IMR-90 (cell line): ENCODE measurements at regions not wholly inside any gene's neighbourhood (a gene's known extent, or its start where the extent isn't known, plus 50 kb on each side); places are given as distances from the start of the nearest gene placed in this dataset.

Experiments
- ATAC-seq: fragments of 200-7000 bp; cut with Tn5 transposase; 2 replicates; pipeline ENCODE4 v1.9.1; 2020; ENCODE audit warnings: low read depth, mild to moderate bottlenecking, moderate library complexity
- BruUV-seq: library from RNA; stranded (reverse); fragments of 400-500 nt; replicated peaks from 2 replicates; lab custom pipeline; 2021; lab: Mats Ljungman, UMichigan
- CTCF ChIA-PET: fragments of 300-600 bp; formaldehyde crosslinking; extraction: SDS; loops from one replicate; lab custom pipeline; 2021; ENCODE audit warnings: antibody characterized with exemption; lab: Yijun Ruan, JAX
- POLR2A ChIA-PET: fragments of 300-600 bp; sonication (Branson Sonifier 250); formaldehyde crosslinking; loops from one replicate; lab custom pipeline; 2022; ENCODE audit warnings: antibody characterized with exemption; ENCODE audit not compliant: unreplicated experiment; lab: Charles Lee
- DNase-seq: peaks from one replicate; pipeline ENCODE4 v3.0.0; 2013
- H2AFZ ChIP-seq: replicated peaks from 2 replicates; pipeline ENCODE3; 2013; ENCODE audit warnings: low read length, mild to moderate bottlenecking; ENCODE audit not compliant: poor library complexity
- H2AK5ac ChIP-seq: 2 replicates; pipeline ENCODE4 v1.6.1; 2013; ENCODE audit warnings: low read depth, low read length, inconsistent platforms
- H2AK9ac ChIP-seq: replicated peaks from 2 replicates; pipeline ENCODE3; 2013; ENCODE audit warnings: mild to moderate bottlenecking, low read depth, low read length, moderate library complexity; ENCODE audit not compliant: poor library complexity
- H2BK120ac ChIP-seq: 2 replicates; pipeline ENCODE4 v1.6.1; 2013; ENCODE audit warnings: low read depth, low read length, inconsistent platforms
- H2BK15ac ChIP-seq: 3 replicates; pipeline ENCODE4 v1.6.1; 2013; ENCODE audit warnings: low read depth, low read length, inconsistent platforms
- H2BK20ac ChIP-seq: 2 replicates; pipeline ENCODE4 v1.6.1; 2013; ENCODE audit warnings: low read depth, mild to moderate bottlenecking, inconsistent platforms, low read length, moderate library complexity
- H2BK5ac ChIP-seq: 2 replicates; pipeline ENCODE4 v1.6.1; 2013; ENCODE audit warnings: mild to moderate bottlenecking, low read depth, low read length, inconsistent platforms; ENCODE audit not compliant: poor library complexity, severe bottlenecking
- H3K14ac ChIP-seq: replicated peaks from 2 replicates; pipeline ENCODE4 v1.6.1; 2013; ENCODE audit warnings: low read depth, low read length, inconsistent platforms
- H3K18ac ChIP-seq: 2 replicates; pipeline ENCODE4 v1.6.1; 2013; ENCODE audit warnings: low read depth, low read length, control low read depth
- H3K23ac ChIP-seq: 2 replicates; pipeline ENCODE4 v1.6.1; 2013; ENCODE audit warnings: low read depth, low read length, inconsistent platforms
- H3K27ac ChIP-seq: 2 replicates; pipeline ENCODE4 v1.5.1; 2013; ENCODE audit warnings: mild to moderate bottlenecking, control low read depth, low read length; ENCODE audit not compliant: insufficient read depth
- H3K27me3 ChIP-seq: 2 replicates; pipeline ENCODE4 v1.6.1; 2013; ENCODE audit warnings: low read length; ENCODE audit not compliant: control insufficient read depth, insufficient read depth
- H3K36me3 ChIP-seq: 2 replicates; pipeline ENCODE4 v1.6.1; 2013; ENCODE audit warnings: low read length, mixed read lengths; ENCODE audit not compliant: control insufficient read depth, insufficient read depth
- H3K4ac ChIP-seq: 2 replicates; pipeline ENCODE4 v1.6.1; 2013; ENCODE audit warnings: low read depth, low read length, inconsistent platforms
- H3K4me1 ChIP-seq: 2 replicates; pipeline ENCODE4 v1.6.1; 2013; ENCODE audit warnings: low read length, mixed read lengths; ENCODE audit not compliant: control insufficient read depth, insufficient read depth
- H3K4me2 ChIP-seq: 2 replicates; pipeline ENCODE4 v1.6.1; 2013; ENCODE audit warnings: low read depth, mild to moderate bottlenecking, control low read depth, low read length, moderate library complexity
- H3K4me3 ChIP-seq: 2 replicates; pipeline ENCODE4 v1.5.1; 2013; ENCODE audit warnings: low read depth, mild to moderate bottlenecking, control low read depth, low read length, moderate library complexity; ENCODE audit not compliant: insufficient read depth
- H3K56ac ChIP-seq: 2 replicates; pipeline ENCODE4 v1.6.1; 2013; ENCODE audit warnings: low read length, inconsistent platforms; ENCODE audit not compliant: insufficient read depth; ENCODE audit errors: extremely low read depth
- H3K79me1 ChIP-seq, 2 experiments: 2 replicates each; pipeline ENCODE4 v1.6.1; 2013; ENCODE audit warnings: low read length in 2 of 2, inconsistent platforms in 1 of 2, low read depth in 1 of 2
- H3K9ac ChIP-seq: 2 replicates; pipeline ENCODE4 v1.6.1; 2013; ENCODE audit warnings: low read depth, low read length, control low read depth
- H3K9me1 ChIP-seq: 2 replicates; pipeline ENCODE4 v1.6.1; 2013; ENCODE audit warnings: low read length, inconsistent platforms; ENCODE audit not compliant: insufficient read depth
- H3K9me3 ChIP-seq: 2 replicates; pipeline ENCODE4 v1.6.1; 2013; ENCODE audit warnings: low read length; ENCODE audit not compliant: control insufficient read depth, insufficient read depth
- H4K20me1 ChIP-seq: 2 replicates; pipeline ENCODE4 v1.6.1; 2013; ENCODE audit warnings: low read length, inconsistent platforms; ENCODE audit not compliant: insufficient read depth
- H4K5ac ChIP-seq: 2 replicates; pipeline ENCODE4 v1.6.1; 2013; ENCODE audit warnings: mild to moderate bottlenecking, low read depth, low read length, control low read depth
- H4K8ac ChIP-seq, 2 experiments: 2 replicates each; pipeline ENCODE4 v1.6.1; 2013; ENCODE audit warnings: low read depth in 2 of 2, low read length in 2 of 2, control low read depth in 1 of 2, inconsistent platforms in 1 of 2
- H4K91ac ChIP-seq: 2 replicates; pipeline ENCODE4 v1.6.1; 2013; ENCODE audit warnings: low read depth, low read length, inconsistent platforms; ENCODE audit not compliant: insufficient read depth
- BHLHE40 ChIP-seq: fragments of 150-350 bp; IDR thresholded peaks from 2 replicates; pipeline ENCODE4 v1.6.1; 2016; ENCODE audit warnings: mild to moderate bottlenecking, low read depth, low read length
- CEBPB ChIP-seq: IDR thresholded peaks from 2 replicates; pipeline ENCODE4 v1.6.1; 2012; ENCODE audit warnings: low read depth, low read length, improper control_type of control experiment
- CHD1 ChIP-seq: IDR thresholded peaks from 2 replicates; pipeline ENCODE4 v1.6.1; 2012; ENCODE audit warnings: low read depth, low read length, improper control_type of control experiment
- FOS ChIP-seq: fragments of 150-350 bp; IDR thresholded peaks from 2 replicates; pipeline ENCODE4 v1.6.1; 2016; ENCODE audit warnings: low read depth, low read length
- MAFK ChIP-seq: IDR thresholded peaks from 2 replicates; pipeline ENCODE4 v1.6.1; 2012; ENCODE audit warnings: low read depth, low read length, improper control_type of control experiment
- MAZ ChIP-seq: IDR thresholded peaks from 2 replicates; pipeline ENCODE4 v1.6.1; 2012; ENCODE audit warnings: low read depth, mild to moderate bottlenecking, low read length, improper control_type of control experiment, moderate library complexity, borderline replicate concordance
- MXI1 ChIP-seq: IDR thresholded peaks from 2 replicates; pipeline ENCODE4 v1.6.1; 2012; ENCODE audit warnings: low read depth, mild to moderate bottlenecking, low read length, moderate library complexity, borderline replicate concordance
- NFE2L2 ChIP-seq: fragments of 150-350 bp; IDR thresholded peaks from 2 replicates; pipeline ENCODE4 v1.6.1; 2016; ENCODE audit warnings: low read depth, mild to moderate bottlenecking, low read length
- POLR2A ChIP-seq: IDR thresholded peaks from 2 replicates; pipeline ENCODE4 v1.6.1; 2012; ENCODE audit warnings: mild to moderate bottlenecking, low read depth, low read length
- RAD21 ChIP-seq: IDR thresholded peaks from 2 replicates; pipeline ENCODE4 v1.6.1; 2012; ENCODE audit warnings: low read length, improper control_type of control experiment
- RCOR1 ChIP-seq: IDR thresholded peaks from 2 replicates; pipeline ENCODE4 v1.6.1; 2012; ENCODE audit warnings: mild to moderate bottlenecking, low read length, improper control_type of control experiment; ENCODE audit not compliant: insufficient replicate concordance
- RFX5 ChIP-seq: IDR thresholded peaks from 2 replicates; pipeline ENCODE4 v1.8.0; 2012; ENCODE audit warnings: low read depth, mild to moderate bottlenecking, low read length, moderate library complexity
- SMC3 ChIP-seq: fragments of 150-350 bp; IDR thresholded peaks from 2 replicates; pipeline ENCODE4 v1.6.1; 2016; ENCODE audit warnings: low read depth, mild to moderate bottlenecking, antibody characterized with exemption, low read length, moderate library complexity
- WGBS, 2 experiments: methylation state at CpG; one replicate each; pipeline versions ENCODE4 v1.1.5 to v1.1.7; 2013; ENCODE audit warnings: missing lambda C conversion rate in 2 of 2; ENCODE audit not compliant: insufficient read length in 1 of 2; ENCODE audit errors: extremely low coverage in 2 of 2; 5-methylcytosine and 5-hydroxymethylcytosine counted together
- dilution Hi-C: fragments of 300-500 bp; cut with HindIII; formaldehyde crosslinking; loops from one replicate; pipeline ENCODE4 v1.14.3; 2018; ENCODE audit warnings: low sequenced_read_pairs; ENCODE audit not compliant: unreplicated experiment
- in situ Hi-C: fragments of 300-500 bp; cut with MboI; formaldehyde crosslinking; loops from 3 replicates; pipeline ENCODE4 v1.14.3; 2019; ENCODE audit warnings: low sequenced_read_pairs, inconsistent platforms, mixed read lengths
- intact Hi-C: fragments of 100-400 bp; cut with micrococcal nuclease; formaldehyde crosslinking; loops from 2 replicates; pipeline ENCODE4 v1.10.0; 2022
- TF ChIP-seq, protein P1 (sequence below): fragments of 150-350 bp; IDR thresholded peaks from 2 replicates; pipeline ENCODE4 v1.6.1; 2016; ENCODE audit warnings: low read depth, mild to moderate bottlenecking, low read length, moderate library complexity, borderline replicate concordance
- TF ChIP-seq, protein P2 (sequence below): conservative IDR thresholded peaks from 2 replicates; pipeline ENCODE4 v1.5.1; 2012; ENCODE audit warnings: mild to moderate bottlenecking, low read depth, low read length, improper control_type of control experiment
- TF ChIP-seq, protein P3 (sequence below): fragments of 150-350 bp; IDR thresholded peaks from 2 replicates; pipeline ENCODE4 v1.6.1; 2017; ENCODE audit warnings: mild to moderate bottlenecking, antibody characterized with exemption, low read length, low read depth

DNA sequence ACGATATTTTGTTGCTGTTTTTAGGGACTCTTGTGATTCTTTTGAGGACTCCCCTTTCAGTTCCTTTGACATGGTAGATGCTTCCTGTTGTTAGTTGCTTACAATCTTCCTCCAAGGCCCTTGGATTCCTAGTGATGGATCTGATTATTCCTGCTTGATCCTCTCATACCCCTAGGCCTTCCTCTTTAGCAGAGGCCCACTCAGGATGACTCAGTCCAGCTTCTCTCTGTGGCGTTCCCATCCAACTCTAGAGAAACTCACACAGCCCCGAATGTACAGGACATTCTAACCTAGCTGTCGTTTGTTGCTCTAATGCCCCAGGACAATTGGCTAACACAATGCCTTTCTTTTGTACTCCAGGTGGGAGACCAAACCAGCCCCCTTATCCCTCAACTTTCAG is 191.4 kb downstream of the POSTN start:
- Histone ChIP-seq H2BK5ac (no peak overlapping the region), H3K9me3 (no peaks in the 10 kb centered on the region), H3K56ac (no peak overlapping the region), H3K9me1 (no peaks in the 10 kb centered on the region), H2BK120ac (peak overlapping the region; percentile 52; the same call in 1 of the 2 replicates), H4K91ac (no peak overlapping the region), H3K27me3 (no peaks in the 10 kb centered on the region), H3K27ac (no peak overlapping the region), H2AFZ (no peak overlapping the region), H3K9ac (no peak overlapping the region), H3K79me1 (no peaks in the 10 kb centered on the region), H3K4me1 (peaks cover 6% of the 10 kb centered on the region), H3K4me3 (no peak overlapping the region), H2AK9ac (no peak overlapping the region), H4K5ac (no peak overlapping the region), H2AK5ac (peak overlapping the region; percentile 36; the same call in 1 of the 2 replicates), H3K4me2 (no peak overlapping the region), H3K14ac (peak overlapping the region; percentile 42; the same call in 1 of the 2 replicates), H4K8ac (no peak overlapping the region; a peak in 1 of 4 replicates), H2BK20ac (peak overlapping the region; percentile 33; the same call in 1 of the 2 replicates), H3K36me3 (no peaks in the 10 kb centered on the region), H3K4ac (no peak overlapping the region), H3K23ac (no peak overlapping the region), H2BK15ac (0 out of 3 replicates have a peak overlapping the region, but pooled peaks have one; percentile 66), H4K20me1 (no peaks in the 10 kb centered on the region), H3K18ac (no peak overlapping the region)
- WGBS, 2 experiments: 92% methylated on average over 2 of the region's 4 CpGs; no CpG with 5 or more reads in 1 of the 2 experiments
- DNase-seq (peak; percentile 16), ATAC-seq (no peak)
- no TSS peak for BruUV-seq
- intact Hi-C loops: no loop called here
- CTCF ChIA-PET: no interaction called here
- POLR2A ChIA-PET: no interaction called here
- dilution Hi-C loops: no loop called here
- no peak for TF ChIP-seq MAFK
- TF ChIP-seq RAD21: no peak
- TF ChIP-seq MXI1: no peak
- TF ChIP-seq, protein P1, sequence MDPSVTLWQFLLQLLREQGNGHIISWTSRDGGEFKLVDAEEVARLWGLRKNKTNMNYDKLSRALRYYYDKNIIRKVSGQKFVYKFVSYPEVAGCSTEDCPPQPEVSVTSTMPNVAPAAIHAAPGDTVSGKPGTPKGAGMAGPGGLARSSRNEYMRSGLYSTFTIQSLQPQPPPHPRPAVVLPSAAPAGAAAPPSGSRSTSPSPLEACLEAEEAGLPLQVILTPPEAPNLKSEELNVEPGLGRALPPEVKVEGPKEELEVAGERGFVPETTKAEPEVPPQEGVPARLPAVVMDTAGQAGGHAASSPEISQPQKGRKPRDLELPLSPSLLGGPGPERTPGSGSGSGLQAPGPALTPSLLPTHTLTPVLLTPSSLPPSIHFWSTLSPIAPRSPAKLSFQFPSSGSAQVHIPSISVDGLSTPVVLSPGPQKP: no peak
- no peak for TF ChIP-seq CEBPB
- TF ChIP-seq POLR2A: no peak
- TF ChIP-seq, protein P2, sequence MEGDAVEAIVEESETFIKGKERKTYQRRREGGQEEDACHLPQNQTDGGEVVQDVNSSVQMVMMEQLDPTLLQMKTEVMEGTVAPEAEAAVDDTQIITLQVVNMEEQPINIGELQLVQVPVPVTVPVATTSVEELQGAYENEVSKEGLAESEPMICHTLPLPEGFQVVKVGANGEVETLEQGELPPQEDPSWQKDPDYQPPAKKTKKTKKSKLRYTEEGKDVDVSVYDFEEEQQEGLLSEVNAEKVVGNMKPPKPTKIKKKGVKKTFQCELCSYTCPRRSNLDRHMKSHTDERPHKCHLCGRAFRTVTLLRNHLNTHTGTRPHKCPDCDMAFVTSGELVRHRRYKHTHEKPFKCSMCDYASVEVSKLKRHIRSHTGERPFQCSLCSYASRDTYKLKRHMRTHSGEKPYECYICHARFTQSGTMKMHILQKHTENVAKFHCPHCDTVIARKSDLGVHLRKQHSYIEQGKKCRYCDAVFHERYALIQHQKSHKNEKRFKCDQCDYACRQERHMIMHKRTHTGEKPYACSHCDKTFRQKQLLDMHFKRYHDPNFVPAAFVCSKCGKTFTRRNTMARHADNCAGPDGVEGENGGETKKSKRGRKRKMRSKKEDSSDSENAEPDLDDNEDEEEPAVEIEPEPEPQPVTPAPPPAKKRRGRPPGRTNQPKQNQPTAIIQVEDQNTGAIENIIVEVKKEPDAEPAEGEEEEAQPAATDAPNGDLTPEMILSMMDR: no peak
- no peak for TF ChIP-seq FOS
- TF ChIP-seq MAZ: no peak
- no peak for TF ChIP-seq RFX5
- TF ChIP-seq BHLHE40: no peak
- TF ChIP-seq RCOR1: no peak
- TF ChIP-seq SMC3: no peak
- no peak for TF ChIP-seq NFE2L2
- TF ChIP-seq, protein P3, sequence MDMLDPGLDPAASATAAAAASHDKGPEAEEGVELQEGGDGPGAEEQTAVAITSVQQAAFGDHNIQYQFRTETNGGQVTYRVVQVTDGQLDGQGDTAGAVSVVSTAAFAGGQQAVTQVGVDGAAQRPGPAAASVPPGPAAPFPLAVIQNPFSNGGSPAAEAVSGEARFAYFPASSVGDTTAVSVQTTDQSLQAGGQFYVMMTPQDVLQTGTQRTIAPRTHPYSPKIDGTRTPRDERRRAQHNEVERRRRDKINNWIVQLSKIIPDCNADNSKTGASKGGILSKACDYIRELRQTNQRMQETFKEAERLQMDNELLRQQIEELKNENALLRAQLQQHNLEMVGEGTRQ: no peak
- no peak for TF ChIP-seq CHD1
- in situ Hi-C loops: no loop called here
